Iris pigment epithelial cell (primary cell): ENCODE measurements at regions not wholly inside any gene's neighbourhood (a gene's known extent, or its start where the extent isn't known, plus 50 kb on each side); places are given as distances from the start of the nearest gene placed in this dataset.
"Not testable (repeated sequence)": the region's sequence is repeated elsewhere in the genome, so short reads cannot be mapped to it uniquely, and the experiment has no call there.

ENCODE experiments used
- DNase-seq: peaks from one replicate; pipeline ENCODE4 v3.0.0-alpha.2; 2011; ENCODE audit warnings: low read depth

DNA sequence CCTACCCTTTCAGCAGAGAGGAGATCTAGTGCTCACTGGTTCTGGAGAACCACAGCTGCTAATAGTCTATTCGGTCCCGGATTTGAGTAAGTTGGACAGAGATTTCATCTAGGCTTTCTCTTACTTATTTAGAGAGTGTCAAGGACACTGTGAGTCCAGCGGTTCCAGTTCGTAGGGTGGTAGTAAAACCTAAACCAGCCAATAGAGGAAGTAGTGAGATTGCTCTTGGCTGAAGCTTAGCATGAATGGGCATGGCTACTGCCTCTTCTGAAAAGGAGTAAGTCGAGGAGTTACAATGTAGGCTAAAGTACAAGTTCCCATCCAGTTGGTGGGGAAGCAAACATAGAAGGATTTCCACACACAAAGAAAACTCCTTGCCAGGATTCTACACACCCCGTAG, 109.6 kb upstream of the MOCS2 start:
- no peak for DNase-seq

DNA sequence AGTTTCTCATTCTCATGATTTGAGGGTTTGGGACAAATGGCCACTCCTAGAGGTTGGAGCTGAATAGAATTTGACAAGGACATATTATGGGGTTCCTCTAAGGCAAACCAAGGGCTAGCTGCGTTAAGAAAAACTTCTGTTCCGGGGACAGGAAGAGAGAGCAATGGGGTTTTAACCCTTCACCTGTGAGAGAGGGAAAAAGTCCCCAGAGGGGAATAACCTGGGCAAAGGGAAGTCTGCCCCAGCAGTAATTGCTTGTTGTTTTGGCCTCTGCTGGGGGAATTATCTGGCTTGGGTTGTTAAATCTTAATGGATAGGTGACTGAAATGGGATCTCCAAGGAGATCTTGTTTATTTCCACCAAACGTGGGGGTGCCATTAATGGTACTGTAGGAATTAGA, 110.1 kb upstream of the MOCS2 start:
- no peak for DNase-seq

DNA sequence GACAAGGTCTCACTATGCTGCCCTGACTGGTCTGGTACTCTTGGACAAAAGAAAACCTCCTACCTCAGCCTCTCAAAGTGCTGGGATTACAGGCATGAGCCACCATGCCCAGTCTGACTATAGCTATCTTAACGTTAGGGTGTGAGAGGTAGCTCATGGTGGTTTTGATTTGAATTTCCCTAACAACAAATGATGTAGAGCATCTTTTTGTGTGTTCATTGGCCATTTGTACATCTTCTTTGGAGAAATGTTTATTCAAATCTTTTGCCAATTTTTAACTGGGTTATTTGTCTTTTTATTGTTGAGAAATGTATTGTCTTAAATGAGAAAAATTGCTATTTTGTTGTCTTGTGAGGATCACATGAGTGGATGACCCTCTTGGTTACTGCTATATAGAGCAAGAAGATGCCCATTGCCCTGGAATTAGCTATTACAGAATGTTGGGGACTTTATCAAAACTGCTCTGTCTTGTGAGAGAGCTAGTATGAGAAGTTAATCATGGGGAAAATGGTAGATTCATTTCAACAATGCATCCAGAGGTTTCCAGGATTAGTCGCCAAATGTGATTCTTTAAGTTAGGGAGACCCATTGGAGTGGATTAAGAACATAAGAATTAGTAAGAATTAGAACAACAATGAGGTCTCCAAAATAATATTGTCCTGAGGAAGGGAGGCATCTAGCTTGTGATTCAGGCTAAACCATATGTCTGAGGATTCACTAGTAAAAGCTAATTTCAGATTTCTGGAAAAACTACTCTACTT, 124.3 kb upstream of the MOCS2 start:
- DNase-seq, result peak; percentile 11

DNA sequence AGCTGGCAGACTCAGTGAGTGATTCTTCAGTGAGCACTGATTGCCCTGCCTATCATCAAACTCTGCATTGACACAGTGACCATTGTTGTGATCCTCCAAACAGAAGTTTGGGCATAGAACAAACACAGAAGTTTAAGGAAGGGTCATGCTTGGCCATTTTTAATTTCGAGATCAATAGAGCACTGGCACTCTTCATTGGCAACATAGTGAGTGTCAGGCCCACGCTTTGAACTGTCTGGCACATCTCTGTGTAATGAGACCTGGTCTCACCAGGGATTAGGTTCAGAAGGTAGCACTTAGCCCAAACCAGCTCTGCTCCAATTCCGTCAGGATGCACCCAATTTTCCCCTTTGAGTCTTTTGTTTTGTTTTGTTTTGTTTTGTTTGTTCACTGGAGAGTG, 127.1 kb upstream of the MOCS2 start:
- no peak for DNase-seq

DNA sequence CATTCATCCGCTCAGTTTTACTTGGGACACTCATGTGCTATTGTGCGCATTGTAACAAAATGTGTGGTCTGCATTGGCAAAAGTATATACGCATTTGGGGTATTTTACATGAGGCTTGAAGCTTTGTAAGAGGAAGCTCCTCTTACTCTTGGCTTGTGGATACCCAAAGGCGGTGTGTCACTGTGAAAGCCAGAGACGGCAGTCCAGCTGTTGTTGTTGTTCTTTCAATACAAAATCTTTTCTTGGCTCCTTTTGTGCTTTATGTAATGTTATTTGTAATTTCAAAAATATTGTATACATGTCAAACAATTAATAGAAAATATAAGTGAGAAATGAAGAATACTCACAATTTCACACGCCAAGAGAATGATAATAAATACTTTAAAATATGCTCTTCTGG, 128.3 kb upstream of the MOCS2 start:
- DNase-seq, result no peak

DNA sequence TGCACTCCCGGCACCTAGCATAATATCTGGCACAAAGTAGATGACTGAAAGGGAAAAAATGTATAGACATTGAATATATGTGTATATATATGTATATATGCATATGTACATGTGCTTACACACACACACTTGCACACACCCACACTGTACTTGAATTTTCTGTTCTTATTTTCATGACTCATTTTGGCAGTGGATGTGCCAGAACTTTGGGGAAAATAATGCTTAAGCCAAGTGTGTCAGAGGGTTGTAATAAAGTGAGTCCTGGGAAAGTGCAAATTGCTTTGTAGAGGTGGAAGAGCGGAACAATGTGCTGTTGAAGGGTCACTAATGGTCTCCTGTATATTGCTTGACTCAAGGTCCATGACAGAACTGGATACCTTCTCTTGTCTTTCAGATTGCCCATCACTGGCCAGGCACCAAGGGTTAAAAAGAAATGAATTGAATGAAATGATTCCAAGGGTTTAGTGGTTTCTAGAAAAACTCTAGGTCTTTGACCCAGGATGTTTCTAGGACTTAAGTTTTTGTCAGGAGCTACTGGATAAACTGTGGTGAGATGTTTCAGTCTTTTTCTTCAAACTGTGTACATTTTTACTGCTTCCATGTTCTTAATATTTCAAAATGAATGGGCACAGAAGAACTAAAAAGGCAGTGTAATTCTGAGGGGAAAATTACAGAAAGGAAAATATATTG, 129.9 kb upstream of the MOCS2 start:
- DNase-seq, result peak; percentile 29

DNA sequence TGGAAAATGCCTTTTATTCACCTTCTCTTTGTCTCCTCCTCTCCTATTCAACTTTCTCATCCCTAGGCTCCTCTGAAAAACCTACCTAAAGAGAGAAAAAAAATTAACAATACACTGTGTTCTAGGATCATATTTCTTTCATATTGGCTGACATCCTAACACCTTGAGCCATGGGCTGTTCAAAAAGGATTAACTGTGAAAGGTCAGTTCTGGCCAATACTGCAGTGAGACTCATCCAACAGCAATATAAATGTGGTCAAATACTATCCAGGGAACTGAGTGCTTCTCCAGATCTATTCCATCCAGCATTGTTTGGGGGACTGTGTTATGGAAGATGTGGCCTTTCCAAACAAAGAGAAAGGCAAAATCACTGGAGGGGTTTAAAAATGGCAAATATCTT, 131.1 kb upstream of the MOCS2 start:
- DNase-seq, result peak; percentile 20

DNA sequence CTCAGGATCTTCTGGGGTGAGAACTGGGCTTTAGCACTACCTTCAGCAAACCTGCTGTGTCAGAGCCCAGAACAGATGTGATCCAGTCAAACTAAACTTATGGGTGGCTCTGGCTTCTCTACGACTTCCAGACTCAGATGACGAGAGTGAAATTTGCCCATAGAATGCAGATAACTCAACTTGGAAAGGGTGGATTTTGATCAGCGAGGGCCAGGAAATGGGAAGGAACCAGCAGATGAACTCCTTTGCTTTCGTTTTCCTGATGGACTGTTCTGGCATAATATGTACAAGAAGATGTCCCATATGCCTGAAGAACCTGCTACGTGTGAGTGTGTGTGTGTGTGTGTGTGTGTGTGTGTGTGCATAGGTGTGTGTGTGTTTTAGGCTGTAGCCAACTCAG, 132.0 kb upstream of the MOCS2 start:
- DNase-seq, result no peak

DNA sequence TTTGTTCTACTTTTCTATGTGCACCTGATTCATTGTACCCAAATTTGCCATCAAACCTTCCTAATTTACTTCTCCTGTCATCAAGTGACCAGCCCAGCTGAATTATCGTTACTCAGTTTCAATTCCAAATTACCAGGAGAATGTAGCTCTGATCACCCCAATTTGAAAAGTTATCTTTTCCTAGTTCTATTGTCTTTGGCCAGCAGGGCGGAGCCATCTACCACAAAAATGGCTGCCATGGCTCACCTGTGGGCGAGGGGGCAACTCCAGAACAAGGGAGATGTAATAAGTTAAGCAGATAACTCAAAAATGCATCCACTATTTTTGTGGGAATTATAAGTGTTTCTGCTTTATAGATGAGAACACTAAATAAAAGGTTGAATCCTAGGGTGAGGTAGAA, 133.8 kb upstream of the MOCS2 start:
- no peak for DNase-seq

DNA sequence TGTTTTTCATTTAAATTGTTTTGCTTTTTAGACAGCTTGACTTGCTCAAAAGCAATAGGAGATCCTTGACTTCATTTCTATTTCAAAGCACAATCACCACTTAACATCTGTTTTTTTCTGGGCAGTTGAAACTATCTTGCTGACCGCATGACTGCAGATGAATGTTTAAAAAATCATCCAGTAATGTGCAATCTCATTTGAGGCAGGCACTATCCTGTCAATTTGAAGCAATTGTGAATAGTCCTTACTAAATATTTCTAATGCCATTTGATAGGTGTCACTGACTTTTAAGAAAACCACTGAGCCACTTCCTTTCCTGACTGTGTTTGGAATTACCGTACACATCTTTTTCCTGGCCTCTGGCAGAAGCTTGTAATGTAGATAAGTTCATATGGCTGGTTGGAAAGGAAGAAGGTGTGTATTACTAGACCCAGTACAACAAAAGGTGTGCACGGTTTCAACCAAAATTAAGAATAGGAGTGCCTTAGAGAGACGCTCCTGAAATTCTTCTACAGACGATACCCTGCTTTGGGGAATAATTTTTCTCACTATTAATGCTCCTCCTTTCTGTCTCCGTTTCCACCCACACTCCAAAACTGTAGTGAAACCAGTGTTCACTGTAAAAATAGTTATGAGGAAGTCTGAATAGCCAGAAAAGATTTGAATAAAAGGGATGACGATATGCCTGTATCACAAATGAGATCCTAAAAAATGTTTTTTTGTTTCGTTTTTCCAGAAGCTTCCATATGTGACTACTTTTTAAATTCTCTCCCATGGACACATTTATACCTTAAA, 136.7 kb upstream of the MOCS2 start:
- DNase-seq, result peak; percentile 88

DNA sequence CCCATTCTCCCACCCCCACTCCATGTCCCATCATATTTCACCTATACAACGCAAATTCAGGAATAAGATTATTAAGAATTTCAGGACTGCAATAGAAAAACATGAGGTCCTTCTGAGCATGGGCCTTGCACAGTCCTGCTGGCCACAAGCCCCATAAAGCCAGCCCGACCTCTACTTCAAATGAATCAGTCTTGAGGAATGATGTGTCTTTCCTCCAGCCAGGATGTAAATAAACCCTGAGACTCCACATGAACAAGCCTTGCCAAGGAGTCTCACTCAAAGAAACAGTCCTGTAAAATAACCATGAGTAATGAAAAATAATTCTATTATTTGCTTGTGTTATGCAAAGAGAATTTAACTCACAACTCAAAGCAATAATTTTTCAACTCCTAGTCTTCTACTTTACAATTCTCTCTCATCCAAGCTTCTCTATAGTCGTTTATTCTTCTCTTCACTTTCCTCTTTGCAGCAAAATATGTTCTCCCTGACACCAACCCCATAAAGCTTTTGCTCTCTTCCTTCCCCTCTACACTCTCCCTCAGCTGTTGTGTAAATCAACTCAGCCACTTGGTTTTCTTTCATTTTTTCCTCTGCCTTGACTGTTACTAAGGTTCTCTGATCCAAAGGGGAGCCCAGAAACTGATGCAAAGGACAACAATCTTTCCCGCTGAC, 140.1 kb upstream of the MOCS2 start:
- DNase-seq, result peak; percentile 99

DNA sequence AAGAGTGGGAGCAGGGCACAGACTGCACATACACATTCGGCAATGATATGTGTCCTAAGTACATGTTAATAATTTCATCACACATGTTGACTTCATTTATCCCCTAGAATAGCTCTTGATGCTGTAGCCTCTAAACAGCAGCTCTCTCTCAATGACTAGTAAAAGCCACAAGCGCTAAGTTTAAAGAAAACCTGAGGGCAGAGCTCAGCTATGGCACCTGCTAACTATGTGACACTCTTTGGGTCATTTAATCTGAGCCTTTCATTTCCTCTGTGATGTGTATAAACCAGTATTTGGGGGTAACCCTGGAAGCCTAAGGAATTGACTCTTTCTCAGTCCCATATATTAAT, 140.6 kb upstream of the MOCS2 start:
- no peak for DNase-seq

DNA sequence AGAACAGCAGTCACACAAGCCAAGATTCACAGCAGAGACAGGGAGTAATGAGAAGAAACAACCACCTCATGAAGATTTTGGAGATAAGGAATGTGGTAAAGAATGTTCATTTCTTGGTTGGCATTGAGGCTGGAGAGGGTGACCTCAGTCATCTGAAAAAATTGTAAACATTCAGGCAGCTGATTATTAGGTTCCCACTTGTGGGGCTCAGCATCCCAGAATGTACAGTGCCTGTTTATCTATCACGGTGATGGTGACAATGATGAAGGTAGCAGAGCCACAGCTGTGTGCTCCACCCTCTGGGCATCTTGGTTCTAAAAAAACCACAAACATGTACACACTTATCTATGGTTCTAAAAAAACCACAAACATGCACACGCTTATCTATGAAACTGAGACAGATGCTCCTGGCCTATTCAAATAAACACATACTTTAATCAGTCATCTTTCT, 143.9 kb upstream of the MOCS2 start:
- DNase-seq, result peak; percentile 86

DNA sequence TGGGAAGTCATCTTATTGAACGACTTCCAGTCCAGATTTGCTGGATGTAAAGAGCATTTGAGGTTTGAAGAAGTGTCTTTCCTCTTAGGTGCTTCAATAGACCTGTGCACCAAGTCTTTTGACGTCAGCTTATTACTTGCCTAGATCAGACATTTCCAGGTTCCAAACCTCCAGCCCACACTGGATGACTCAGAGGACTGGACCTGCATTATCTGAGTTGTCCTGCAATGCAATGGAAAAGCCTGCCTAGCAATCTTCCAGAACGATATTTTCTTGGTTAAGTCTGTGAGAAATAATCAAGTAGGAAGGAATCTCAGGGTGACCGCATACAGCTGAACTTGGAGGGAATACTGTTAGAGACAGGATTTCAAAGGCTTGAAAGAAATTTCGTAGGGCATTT, 147.2 kb upstream of the MOCS2 start:
- peak; percentile 86 for DNase-seq

DNA sequence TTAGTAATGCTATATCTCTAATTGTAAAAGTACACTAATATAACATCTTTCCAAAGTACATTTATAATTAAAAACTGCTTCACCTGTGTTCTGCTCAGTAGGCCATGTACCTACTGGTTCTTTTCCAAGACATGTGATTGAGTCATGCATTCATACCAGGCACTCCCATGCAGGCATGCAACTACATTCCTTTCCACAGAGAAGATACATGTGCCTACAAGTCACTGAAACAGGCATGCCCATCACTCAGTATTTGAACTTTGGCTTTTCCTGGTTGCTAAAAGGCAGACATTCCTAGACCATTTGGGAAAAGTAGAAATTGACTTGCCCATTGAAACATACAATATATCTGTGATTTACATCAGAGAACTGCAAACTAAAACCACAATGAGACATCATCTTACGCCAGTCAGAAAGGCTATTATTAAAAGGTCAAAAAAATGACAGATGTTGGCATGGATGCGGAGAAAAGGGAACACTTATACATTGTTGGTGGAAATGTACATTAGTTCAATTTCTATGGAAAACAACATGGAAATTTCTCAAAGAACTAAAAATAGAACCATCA, 148.3 kb upstream of the MOCS2 start:
- no peak for DNase-seq

DNA sequence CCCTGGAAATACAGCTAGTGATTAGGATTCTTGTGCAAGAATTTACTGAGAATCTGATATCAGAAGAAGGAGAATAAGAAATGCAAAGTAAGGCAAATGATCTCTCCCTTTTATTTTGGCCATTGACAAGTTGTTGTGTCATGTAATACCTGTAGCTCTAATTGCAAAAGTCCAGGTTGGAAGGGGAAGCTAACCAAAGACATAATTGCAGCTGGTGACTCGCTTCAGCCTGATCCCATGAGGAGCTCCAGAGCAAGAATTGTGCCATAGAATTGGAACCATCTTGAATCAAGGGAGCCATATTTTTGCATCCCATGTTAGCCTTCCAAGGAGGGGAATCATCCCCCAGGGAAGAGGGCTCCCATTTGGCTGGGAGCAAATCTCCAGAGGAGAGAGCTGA, 149.6 kb upstream of the MOCS2 start:
- no peak for DNase-seq

DNA sequence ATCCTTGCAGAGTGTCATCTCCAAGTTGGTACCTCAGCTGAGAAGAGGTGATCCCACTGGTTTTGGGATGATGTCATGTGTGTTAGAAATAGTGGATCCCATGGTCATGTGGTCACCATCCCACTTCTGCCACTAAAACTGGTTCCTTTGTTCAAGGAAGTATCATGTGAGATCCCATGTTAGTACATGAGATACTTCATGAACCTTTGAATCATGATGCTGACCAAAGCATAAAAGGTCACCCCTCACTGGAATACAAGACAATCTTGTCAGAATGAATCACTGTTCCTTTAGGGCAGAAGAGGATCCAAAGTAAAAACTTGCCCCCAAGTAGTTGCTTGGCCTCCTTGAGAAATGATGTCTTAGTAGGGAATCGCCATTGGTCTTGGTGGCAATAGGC, 150.9 kb upstream of the MOCS2 start:
- no peak for DNase-seq

DNA sequence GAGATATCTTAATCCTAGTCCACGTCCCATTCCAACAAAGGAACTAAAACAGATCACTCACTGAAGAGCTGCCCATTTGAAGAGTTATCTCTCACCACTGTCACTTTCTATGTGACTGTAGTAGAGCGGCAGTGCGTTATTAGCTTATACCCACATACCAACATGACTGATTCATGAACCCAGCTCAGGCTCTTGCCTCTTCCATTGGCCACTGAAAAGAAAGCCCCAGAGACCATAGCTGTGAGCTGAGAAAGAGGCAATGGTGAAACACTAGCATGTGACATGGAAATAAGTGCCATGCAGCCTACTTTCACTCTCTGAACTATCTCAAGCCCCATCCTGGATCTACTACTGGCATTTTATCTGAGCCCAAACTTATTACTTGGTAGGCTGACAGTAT, 151.7 kb upstream of the MOCS2 start:
- peak; percentile 23 for DNase-seq

DNA sequence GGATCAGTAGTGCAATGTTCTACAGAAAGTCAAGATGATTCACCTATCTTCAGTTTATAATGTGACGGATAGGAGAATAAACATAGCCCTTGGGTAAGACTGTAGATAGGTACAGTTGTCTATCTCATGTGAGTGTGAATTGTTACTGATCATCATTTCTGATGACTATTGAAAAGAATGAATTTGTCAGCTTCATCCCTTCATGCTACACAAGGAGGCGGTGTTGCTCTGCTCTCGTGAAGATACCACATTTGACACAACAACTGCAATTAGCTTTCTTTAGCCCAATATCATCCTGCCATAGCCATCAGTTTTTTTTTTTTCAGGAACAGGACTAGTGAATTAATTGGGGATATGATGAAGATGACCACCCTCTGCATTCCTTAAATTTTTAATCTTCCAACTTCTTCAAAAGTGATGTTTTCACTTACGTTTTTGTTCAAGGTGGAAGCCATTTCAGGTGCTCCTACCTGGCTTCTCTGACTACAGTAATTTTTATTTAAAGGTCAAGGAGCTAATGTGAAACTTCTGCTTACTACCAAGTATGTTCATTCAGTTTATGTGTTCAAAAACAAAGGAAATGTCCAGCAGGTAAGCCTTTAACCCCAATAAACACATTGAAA, 152.9 kb upstream of the MOCS2 start:
- DNase-seq, result peak; percentile 66

DNA sequence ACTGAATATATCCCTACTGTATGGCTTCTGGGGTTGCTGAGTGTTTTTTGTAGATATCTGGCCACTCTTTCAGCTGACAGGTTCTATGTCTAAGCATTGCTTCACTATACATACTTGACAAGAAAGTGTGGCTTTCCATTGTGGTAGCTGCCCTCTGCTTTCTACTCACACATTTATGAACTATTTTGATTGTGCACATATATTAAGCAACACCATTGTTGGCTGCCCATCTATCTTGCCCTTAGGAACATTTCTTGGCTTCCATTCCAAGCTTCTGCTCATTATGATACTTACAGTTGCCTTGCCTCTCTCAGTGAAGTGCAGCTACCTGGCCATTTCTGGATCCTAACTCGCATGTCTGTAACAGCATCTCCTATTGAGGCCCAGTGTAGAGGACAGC, 153.6 kb upstream of the MOCS2 start:
- DNase-seq, result no peak

DNA sequence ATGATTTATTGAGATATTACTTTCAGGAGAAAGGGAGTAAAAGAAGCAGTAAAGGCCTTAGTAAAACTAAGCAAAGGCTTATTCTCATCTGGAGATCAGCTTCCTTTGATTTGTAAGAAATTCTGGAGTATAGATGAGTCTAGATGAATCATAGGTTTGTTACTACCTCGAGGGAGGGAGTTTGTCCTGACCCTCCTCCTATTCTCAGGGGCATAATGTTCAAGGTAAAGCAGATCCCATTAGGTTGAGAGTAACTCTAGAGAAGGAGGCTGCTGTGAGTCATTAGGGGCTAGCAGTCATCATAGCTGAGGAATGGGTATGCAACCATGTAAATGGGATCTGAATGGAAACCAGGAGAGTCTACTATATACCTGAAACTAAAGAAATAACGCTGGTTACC, 155.5 kb upstream of the MOCS2 start:
- DNase-seq, result no peak

DNA sequence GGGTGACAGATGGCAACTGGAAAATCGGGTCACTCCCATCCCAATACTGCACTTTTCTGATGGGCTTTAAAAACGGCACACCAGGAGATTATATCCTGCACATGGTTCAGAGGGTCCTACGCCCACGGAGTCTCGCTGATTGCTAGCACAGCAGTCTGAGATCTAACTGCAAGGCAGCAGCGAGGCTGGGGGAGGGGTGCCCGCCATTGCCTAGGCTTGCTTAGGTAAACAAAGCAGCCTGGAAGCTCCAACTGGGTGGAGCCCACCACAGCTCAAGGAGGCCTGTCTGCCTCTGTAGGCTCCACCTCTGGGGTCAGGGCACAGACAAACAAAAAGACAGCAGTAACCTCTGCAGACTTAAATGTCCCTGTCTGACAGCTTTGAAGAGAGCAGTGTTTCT, 158.7 kb upstream of the MOCS2 start:
- not testable (repeated sequence) for DNase-seq
